ENCODE measurements at regions not wholly inside any gene's neighbourhood (a gene's known extent, or its start where the extent isn't known, plus 50 kb on each side); places are given as distances from the start of the nearest gene placed in this dataset.

DNA sequence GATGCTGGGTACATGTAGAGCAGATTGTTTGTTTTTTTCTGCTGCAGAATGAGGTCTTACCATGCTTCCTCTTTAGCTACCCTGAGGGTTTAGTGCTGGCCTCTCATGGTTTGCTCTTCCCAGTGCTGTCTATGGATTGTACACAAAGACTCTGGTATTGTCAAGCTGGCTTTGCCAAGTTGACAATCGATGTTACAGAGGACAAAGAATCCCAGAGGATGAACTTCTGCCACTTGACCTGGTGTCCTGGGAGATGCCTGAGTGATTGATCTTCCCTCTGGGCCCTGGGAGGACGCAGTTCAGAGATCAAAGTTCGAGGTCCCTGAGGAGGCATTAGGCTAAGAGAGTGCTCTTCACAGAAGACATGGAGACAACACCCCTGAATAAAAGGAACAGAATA lies 865.4 kb downstream of the CCSER2 start:
- DNase-seq (no peak), ATAC-seq (no peak)
- H3K4me3 ChIP-seq: no peak overlapping the region
- no peaks in the 10 kb centered on the region for H3K36me3 ChIP-seq (ENCODE audit: insufficient read depth in 1 of 2, low read depth in 1 of 2)
- intact Hi-C loops (cut with DNase I): no loop called here
- TF ChIP-seq CTCF (IDR thresholded peaks at IDR 0.05): no peak
- WGBS, 3 donors: 14 to 23% (median 19%) methylated on average over 3 of the region's 3 CpGs
- H3K27me3 ChIP-seq (ENCODE audit: insufficient read depth in 3 of 3, low read length in 2 of 3): peaks cover 0 to 3% (median 0%) of the 10 kb centered on the region in 3 donors
- no peaks in the 10 kb centered on the region for H3K4me1 ChIP-seq
- no peaks in the 10 kb centered on the region for H3K9me3 ChIP-seq
- H3K27ac ChIP-seq: no peak overlapping the region

- no peaks in the 10 kb centered on the region for H3K36me3 ChIP-seq (ENCODE audit: insufficient read depth in 1 of 2, low read depth in 1 of 2)
- DNase-seq (no peak), ATAC-seq (no peak)
- H3K9me3 ChIP-seq: no peaks in the 10 kb centered on the region
- WGBS, 3 donors: 44 to 68% (median 65%) methylated on average over 1 of the region's 1 CpG
- no peak overlapping the region for H3K4me3 ChIP-seq
- no peaks in the 10 kb centered on the region for H3K4me1 ChIP-seq
- peaks cover 0 to 3% (median 0%) of the 10 kb centered on the region in 3 donors for H3K27me3 ChIP-seq (ENCODE audit: insufficient read depth in 3 of 3, low read length in 2 of 3)
- TF ChIP-seq CTCF (IDR thresholded peaks at IDR 0.05): no peak
- H3K27ac ChIP-seq: no peak overlapping the region
- intact Hi-C loops (cut with DNase I): no loop called here
These were observed 866.3 kb downstream of the CCSER2 start for GRCh38 chr10:85194706-85195105.

DNA sequence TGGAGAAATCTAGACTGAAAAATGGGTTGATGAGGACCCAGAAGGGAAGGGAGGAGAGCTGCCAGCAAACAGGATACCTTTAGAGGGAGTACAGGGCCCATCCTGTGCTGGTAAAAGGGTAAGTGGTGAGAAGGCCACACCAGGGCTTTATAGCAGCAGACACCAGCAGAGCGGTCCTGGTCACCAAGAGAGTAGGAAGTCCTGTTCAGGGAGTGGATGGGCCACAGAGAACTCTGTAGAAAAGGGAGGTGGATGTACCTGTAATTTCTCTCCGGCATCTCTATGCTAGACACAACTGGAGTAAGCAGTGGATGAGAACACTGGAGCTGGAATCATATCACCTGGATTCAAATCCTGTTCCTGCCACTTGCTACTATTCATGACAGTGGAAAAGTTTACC lies 867.2 kb downstream of the CCSER2 start:
- intact Hi-C loops (cut with DNase I): no loop called here
- no peak overlapping the region for H3K27ac ChIP-seq
- H3K4me1 ChIP-seq: no peaks in the 10 kb centered on the region
- no peaks in the 10 kb centered on the region for H3K9me3 ChIP-seq
- TF ChIP-seq CTCF (IDR thresholded peaks at IDR 0.05): no peak
- 49 to 80% (median 64%) methylated on average over 2 of the region's 2 CpGs for WGBS, 3 donors
- ATAC-seq: no peak
- DNase-seq: no peak
- no peak overlapping the region for H3K4me3 ChIP-seq
- H3K27me3 ChIP-seq (ENCODE audit: insufficient read depth in 3 of 3, low read length in 2 of 3): peaks cover 0 to 3% (median 0%) of the 10 kb centered on the region in 3 donors
- H3K36me3 ChIP-seq (ENCODE audit: insufficient read depth in 1 of 2, low read depth in 1 of 2): no peaks in the 10 kb centered on the region

DNA sequence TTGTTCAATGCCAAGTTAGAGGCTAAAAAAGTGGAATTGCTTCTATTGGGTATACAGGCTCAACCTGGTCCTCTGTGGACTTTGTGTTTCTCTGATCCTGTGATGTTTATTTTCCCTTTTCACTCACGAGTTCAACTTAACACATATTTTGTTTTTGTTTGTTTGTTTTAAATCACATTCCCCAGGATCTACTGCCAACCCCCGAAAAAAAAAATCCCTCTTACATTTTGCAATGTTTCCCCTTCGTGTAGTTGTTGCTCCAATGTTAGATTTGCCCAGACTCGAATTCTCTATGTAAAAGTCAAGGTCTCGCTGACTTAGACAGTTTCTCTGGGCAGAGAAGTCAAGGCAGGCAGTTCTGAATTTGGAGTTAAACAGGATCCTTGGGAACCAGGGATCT lies 876.4 kb downstream of the CCSER2 start:
- intact Hi-C loops (cut with DNase I): no loop called here
- 72 to 79% (median 75%) methylated on average over 5 of the region's 5 CpGs for WGBS, 3 donors
- Histone ChIP-seq H3K9me3 (no peaks in the 10 kb centered on the region), H3K27me3 (ENCODE audit: insufficient read depth in 3 of 3, low read length in 2 of 3) (no peaks in the 10 kb centered on the region), H3K27ac (no peak overlapping the region), H3K4me1 (no peaks in the 10 kb centered on the region), H3K4me3 (no peak overlapping the region), H3K36me3 (ENCODE audit: insufficient read depth in 1 of 2, low read depth in 1 of 2) (no peaks in the 10 kb centered on the region)
- no peak for TF ChIP-seq CTCF (IDR thresholded peaks at IDR 0.05)
- no peak for DNase-seq
- no peak for ATAC-seq

DNA sequence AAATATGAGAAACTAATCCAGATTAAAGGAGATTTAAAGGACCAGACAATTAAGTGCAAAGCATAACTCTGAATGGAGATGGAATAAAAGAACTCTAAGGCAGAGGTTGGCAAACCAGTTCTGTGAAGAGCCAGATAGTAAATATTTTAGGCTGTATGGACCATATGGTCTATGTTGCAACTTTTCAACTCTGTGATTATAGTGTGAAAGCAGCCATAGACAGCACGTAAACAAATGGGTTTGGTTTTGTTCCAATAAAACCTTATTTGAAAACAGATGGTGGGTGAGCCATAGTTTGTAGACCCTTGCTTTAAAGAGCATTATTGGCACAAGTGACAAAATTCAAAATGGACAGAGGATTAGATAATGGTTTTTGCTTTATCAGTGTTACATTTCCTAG lies 884.1 kb downstream of the CCSER2 start:
- ATAC-seq (no peak), DNase-seq (no peak)
- no peaks in the 10 kb centered on the region for H3K36me3 ChIP-seq (ENCODE audit: insufficient read depth in 1 of 2, low read depth in 1 of 2)
- no peaks in the 10 kb centered on the region for H3K4me1 ChIP-seq
- TF ChIP-seq CTCF (IDR thresholded peaks at IDR 0.05): no peak
- no peak overlapping the region for H3K4me3 ChIP-seq
- intact Hi-C loops (cut with DNase I): no loop called here
- H3K27me3 ChIP-seq (ENCODE audit: insufficient read depth in 3 of 3, low read length in 2 of 3): peaks cover 0 to 1% (median 0%) of the 10 kb centered on the region in 3 donors
- no peaks in the 10 kb centered on the region for H3K9me3 ChIP-seq
- no peak overlapping the region for H3K27ac ChIP-seq
- 28 to 77% (median 31%) methylated on average over 1 of the region's 1 CpG for WGBS, 3 donors

Data from psoas muscle (tissue), 7 donors.